Posterior vena cava (tissue), 2 donors: ENCODE measurements at regions not wholly inside any gene's neighbourhood (a gene's known extent, or its start where the extent isn't known, plus 50 kb on each side); places are given as distances from the start of the nearest gene placed in this dataset.
A peak's percentile ranks its signal among the peaks of the same experiment; 100 is the strongest.

Experiments
- DNase-seq: peaks from one replicate; pipeline ENCODE4 v3.0.0-alpha.2; 2020; ENCODE audit warnings: low spot score
- intact Hi-C, 2 donors: fragments of 100-400 bp; cut with DNase I; formaldehyde crosslinking; loops; one replicate each; pipeline versions ENCODE4 v1.14.1 to v1.14.2; 2022 to 2023
- donor health status: DM: yes; HTN: yes; CAD: no.
- donor health status: DM: yes; HTN: yes; CAD: no.

- DNase-seq: no peak
- intact Hi-C loops: no loop called here
Observed at GRCh38 chr2:12795851-12796250, 79.1 kb downstream of the TRIB2 start.

- intact Hi-C loops: no loop called here
- no peak for DNase-seq
Observed at GRCh38 chr2:12796657-12797056, 79.9 kb downstream of the TRIB2 start.

- DNase-seq: no peak
- intact Hi-C loops: no loop called here
Observed at GRCh38 chr2:12797815-12798214, 81.1 kb downstream of the TRIB2 start.

- DNase-seq: no peak
- intact Hi-C loops: loop anchor here in 1 of 2 donors (10.0 kb wide), 1 partner anchor 69 kb away; no protein-coding TSS in a partner anchor
Observed at GRCh38 chr2:12803607-12804006, 86.9 kb downstream of the TRIB2 start.

GRCh38 chr2:12804091-12804856 is 87.5 kb downstream of the TRIB2 start:
- no peak for DNase-seq
- intact Hi-C loops: loop anchor here in 1 of 2 donors (10.0 kb wide), 1 partner anchor 69 kb away; no protein-coding TSS in a partner anchor

- no peak for DNase-seq
- intact Hi-C loops: loop anchor here in 1 of 2 donors (10.0 kb wide), 1 partner anchor 70 kb away; no protein-coding TSS in a partner anchor
Observed at GRCh38 chr2:12805033-12805432, 88.3 kb downstream of the TRIB2 start.

GRCh38 chr2:12806549-12807242 is 90.0 kb downstream of the TRIB2 start:
- intact Hi-C loops: loop anchor here in 1 of 2 donors (10.0 kb wide), 1 partner anchor 72 kb away; no protein-coding TSS in a partner anchor
- no peak for DNase-seq

GRCh38 chr2:12807907-12808810 is 91.4 kb downstream of the TRIB2 start:
- DNase-seq: no peak
- intact Hi-C loops: loop anchor here in 1 of 2 donors (10.0 kb wide), 1 partner anchor 73 kb away; no protein-coding TSS in a partner anchor

GRCh38 chr2:12809526-12809925 is 92.8 kb downstream of the TRIB2 start:
- intact Hi-C loops: loop anchor here in 1 of 2 donors (10.0 kb wide), 1 partner anchor 75 kb away; no protein-coding TSS in a partner anchor
- no peak for DNase-seq

GRCh38 chr2:12811916-12812315 is 95.2 kb downstream of the TRIB2 start:
- intact Hi-C loops: no loop called here
- DNase-seq: no peak

GRCh38 chr2:12813166-12813565 is 96.4 kb downstream of the TRIB2 start:
- intact Hi-C loops: no loop called here
- DNase-seq: no peak

GRCh38 chr2:12816379-12817306 is 99.9 kb downstream of the TRIB2 start:
- intact Hi-C loops: no loop called here

GRCh38 chr2:12817870-12818269 is 101.1 kb downstream of the TRIB2 start:
- no peak for DNase-seq
- intact Hi-C loops: no loop called here

More at GRCh38 chr2:12816379-12817306, 99.9 kb downstream of the TRIB2 start:
- no peak for DNase-seq

GRCh38 chr2:12818416-12819102 is 101.8 kb downstream of the TRIB2 start:
- intact Hi-C loops: no loop called here
- no peak for DNase-seq

GRCh38 chr2:12819103-12819475 is 102.4 kb downstream of the TRIB2 start:
- intact Hi-C loops: no loop called here

GRCh38 chr2:12819721-12820120 is 103.0 kb downstream of the TRIB2 start:
- intact Hi-C loops: no loop called here
- DNase-seq: no peak

More at GRCh38 chr2:12819103-12819475, 102.4 kb downstream of the TRIB2 start:
- no peak for DNase-seq

- intact Hi-C loops: no loop called here
- no peak for DNase-seq
Observed at GRCh38 chr2:12821656-12822055, 104.9 kb downstream of the TRIB2 start.

- DNase-seq: peak; percentile 82
- intact Hi-C loops: no loop called here
Observed at GRCh38 chr2:12824351-12824777, 107.6 kb downstream of the TRIB2 start.
